ENCODE measurements at regions not wholly inside any gene's neighbourhood (a gene's known extent, or its start where the extent isn't known, plus 50 kb on each side); places are given as distances from the start of the nearest gene placed in this dataset.

- Histone ChIP-seq H2AFZ (ENCODE audit: low read length) (no peak overlapping the region), H3K27ac (ENCODE audit: extremely low read length, insufficient read depth, low read length) (no peak overlapping the region), H3K4me3 (replicated peaks in 1 of 3; ENCODE audit: insufficient read depth in 1 of 3, low read depth in 2 of 3, low read length in 3 of 3) (no peak overlapping the region), H3K9ac (ENCODE audit: insufficient read depth, low read depth, low read length) (no peak overlapping the region), H3K36me3 (replicated peaks in 1 of 2; ENCODE audit: control insufficient read depth in 1 of 2, insufficient read depth in 2 of 2, low read length in 2 of 2) (no peaks in the 10 kb centered on the region), H3K9me3 (ENCODE audit: low read length) (no peaks in the 10 kb centered on the region), H3K79me2 (ENCODE audit: insufficient read depth, low read length) (no peaks in the 10 kb centered on the region), H3K4me1 (ENCODE audit: insufficient read depth, low read length) (no peaks in the 10 kb centered on the region), H4K20me1 (ENCODE audit: insufficient read depth, low read length) (no peaks in the 10 kb centered on the region), H3K4me2 (ENCODE audit: low read depth, low read length) (no peak overlapping the region), H3K27me3 (ENCODE audit: control insufficient read depth in 1 of 2, insufficient read depth in 2 of 2, low read length in 2 of 2) (no peaks in the 10 kb centered on the region)
- ChIA-PET POLR2A (no interaction called here), CTCF (ENCODE audit: low intra/inter-chr PET ratio, low total read pairs) (no interaction called here)
- no TSS peak for BruUV-seq (replicated peaks)
- peak; percentile 5 for DNase-seq (ENCODE audit: low spot score)
- 7% methylated on average over 1 of the region's 1 CpG for WGBS (ENCODE audit: low lambda C conversion rate)
- no peak for FAIRE-seq
- intact Hi-C loops (cut with micrococcal nuclease; ENCODE audit: unreplicated experiment) = loop anchor here (2.0 kb wide), 1 partner anchor 332 kb away; no protein-coding TSS in a partner anchor
- in situ Hi-C loops (cut with HindIII; ENCODE audit: extremely low pct_ligation_motif_present, low pct_unique_long_range_greater_than_20kb) = no loop called here
- peak; percentile 60 for ATAC-seq
- TF ChIP-seq MAFK (conservative IDR thresholded peaks at IDR 0.05 in 1 of 2, IDR thresholded peaks at IDR 0.05 in 1 of 2; ENCODE audit: low read length in 2 of 2) = no peak
- TF ChIP-seq NKX3-1 (CRISPR knock-in tag; IDR thresholded peaks at IDR 0.05) = no peak
- peak; percentile 33 for TF ChIP-seq CTCF (CRISPR knock-in tag; IDR thresholded peaks at IDR 0.05)
- TF ChIP-seq BHLHE40 (IDR thresholded peaks at IDR 0.05; ENCODE audit: low read length) = no peak
- TF ChIP-seq STAG1 (CRISPR knock-in tag; IDR thresholded peaks at IDR 0.05) = peak; percentile 35
- no peak for TF ChIP-seq ELK4 (CRISPR knock-in tag; IDR thresholded peaks at IDR 0.05; ENCODE audit: borderline replicate concordance)
- TF ChIP-seq ZBTB4 (CRISPR knock-in tag; IDR thresholded peaks at IDR 0.05; ENCODE audit: borderline replicate concordance) = no peak
- no peak for TF ChIP-seq SSRP1 (CRISPR knock-in tag; IDR thresholded peaks at IDR 0.05)
- TF ChIP-seq FOXA3 (CRISPR knock-in tag; IDR thresholded peaks at IDR 0.05) = no peak
- TF ChIP-seq MYPOP (CRISPR knock-in tag; IDR thresholded peaks at IDR 0.05) = no peak
- no peak for TF ChIP-seq SALL1 (CRISPR knock-in tag; IDR thresholded peaks at IDR 0.05)
- no peak for TF ChIP-seq GATAD2A (CRISPR knock-in tag; IDR thresholded peaks at IDR 0.05)
- TF ChIP-seq ZNF547 (CRISPR knock-in tag; IDR thresholded peaks at IDR 0.05) = no peak
These were observed 80.0 kb upstream of the SPATA16 start for GRCh38 chr3:173221010-173221409.

All from HepG2 (cell line).